HCT116 (cell line): ENCODE measurements at regions not wholly inside any gene's neighbourhood (a gene's known extent, or its start where the extent isn't known, plus 50 kb on each side); places are given as distances from the start of the nearest gene placed in this dataset.

Source experiments
- ATAC-seq: fragments of 200-7000 bp; cut with Tn5 transposase; 2 replicates; pipeline ENCODE4 v1.9.1; 2020; ENCODE audit warnings: mild to moderate bottlenecking, moderate library complexity
- BruUV-seq: library from RNA; stranded (reverse); fragments of 400-500 nt; replicated peaks from 2 replicates; lab custom pipeline; 2021; lab: Mats Ljungman, UMichigan
- CTCF ChIA-PET: fragments of 300-600 bp; sonication (Branson Sonifier 250); formaldehyde crosslinking; loops from one replicate; lab custom pipeline; 2021; ENCODE audit warnings: antibody characterized with exemption; lab: Charles Lee
- POLR2A ChIA-PET: fragments of 300-600, 350-600 bp; sonication (Branson Sonifier 250); formaldehyde crosslinking; loops from one replicate; lab custom pipeline; 2021; ENCODE audit warnings: antibody characterized with exemption; lab: Charles Lee
- RAD21 ChIA-PET, 2 experiments: fragments of 300-600 bp; sonication (Branson Sonifier 250); formaldehyde crosslinking; loops; one replicate each; lab custom pipeline; 2023; ENCODE audit warnings: low total read pairs in 2 of 2; ENCODE audit not compliant: uncharacterized antibody in 2 of 2, unreplicated experiment in 2 of 2, low non-redundant PET in 1 of 2; lab: Charles Lee
- DNase-seq: peaks from one replicate; pipeline ENCODE4 v3.0.0-alpha.2; 2010; ENCODE audit warnings: low read depth, low spot score
- H2AFZ ChIP-seq: fragments of 200-600 bp; shearing (Covaris generic), sonication (generic); 2 replicates; pipeline ENCODE4 v1.6.1; 2017; ENCODE audit warnings: low read depth, mixed run types, mixed read lengths, antibody characterized with exemption, low read length; ENCODE audit not compliant: poor library complexity, severe bottlenecking
- H3K27ac ChIP-seq: 2 replicates; pipeline ENCODE4 v1.5.1; 2012; ENCODE audit warnings: low read depth, low read length
- H3K27me3 ChIP-seq: fragments of 200-600 bp; sonication (generic); 2 replicates; pipeline ENCODE4 v1.6.1; 2016; ENCODE audit warnings: mixed run types, low read length, mixed read lengths; ENCODE audit not compliant: insufficient read depth
- H3K36me3 ChIP-seq, 2 experiments: fragments of 200-500 bp in 1 of 2; fragments of 200-600 bp in 1 of 2; sonication (Bioruptor generic) in 1 of 2; sonication (generic) in 1 of 2; 2 replicates each; pipeline versions ENCODE4 v1.5.1 to v1.6.1; 2014 to 2016; ENCODE audit warnings: low read length in 2 of 2, inconsistent platforms in 1 of 2, mixed read lengths in 1 of 2, mixed run types in 1 of 2; ENCODE audit not compliant: insufficient read depth in 2 of 2, control insufficient read depth in 1 of 2
- H3K4me1 ChIP-seq, 2 experiments: fragments of 200-600 bp in 1 of 2; sonication (generic) in 1 of 2; 2 replicates each; pipeline versions ENCODE4 v1.5.1 to v1.6.1; 2012 to 2017; ENCODE audit warnings: low read length in 2 of 2, inconsistent platforms in 1 of 2, mild to moderate bottlenecking in 1 of 2, mixed read lengths in 1 of 2, mixed run types in 1 of 2, moderate library complexity in 1 of 2; ENCODE audit not compliant: insufficient read depth in 2 of 2, control insufficient read depth in 1 of 2
- H3K4me2 ChIP-seq: fragments of 200-600 bp; sonication (generic); 2 replicates; pipeline ENCODE4 v1.6.1; 2017; ENCODE audit warnings: mixed run types, low read length, mixed read lengths
- H3K4me3 ChIP-seq, 2 experiments: fragments of 200-600 bp in 1 of 2; sonication (generic) in 1 of 2; replicated peaks in 1 of 2; 2 replicates each; pipeline ENCODE4 v1.5.1; 2011 to 2016; ENCODE audit warnings: low read length in 2 of 2, control low read depth in 1 of 2, low read depth in 1 of 2, mild to moderate bottlenecking in 1 of 2, mixed read lengths in 1 of 2, mixed run types in 1 of 2
- H3K79me2 ChIP-seq: fragments of 200-600 bp; sonication (generic); 2 replicates; pipeline ENCODE4 v1.6.1; 2017; ENCODE audit warnings: mild to moderate bottlenecking, mixed run types, low read length, moderate library complexity, mixed read lengths; ENCODE audit not compliant: insufficient read depth
- H3K9ac ChIP-seq: fragments of 200-600 bp; sonication (generic); 2 replicates; pipeline ENCODE4 v1.6.1; 2016; ENCODE audit warnings: low read length, mixed read lengths
- H3K9me2 ChIP-seq: fragments of 200-600 bp; sonication (generic), shearing (Covaris generic); 2 replicates; pipeline ENCODE4 v1.6.1; 2017; ENCODE audit warnings: mixed run types, mild to moderate bottlenecking, moderate library complexity; ENCODE audit not compliant: insufficient read depth
- H3K9me3 ChIP-seq, 2 experiments: fragments of 200-500 bp in 1 of 2; fragments of 200-600 bp in 1 of 2; sonication (Bioruptor generic) in 1 of 2; sonication (generic) in 1 of 2; 2 replicates each; pipeline ENCODE4 v1.6.1; 2014 to 2017; ENCODE audit warnings: low read length in 2 of 2, mixed read lengths in 2 of 2, inconsistent platforms in 1 of 2, low read depth in 1 of 2, mild to moderate bottlenecking in 1 of 2, mixed run types in 1 of 2, moderate library complexity in 1 of 2; ENCODE audit not compliant: control insufficient read depth in 1 of 2, insufficient read depth in 1 of 2
- H4K20me1 ChIP-seq: fragments of 200-600 bp; sonication (generic), shearing (Covaris generic); 2 replicates; pipeline ENCODE4 v1.6.1; 2017; ENCODE audit warnings: mixed run types, mild to moderate bottlenecking, moderate library complexity; ENCODE audit not compliant: insufficient read depth
- CBX3 ChIP-seq: IDR thresholded peaks from 2 replicates; pipeline ENCODE4 v1.6.1; 2012; ENCODE audit warnings: low read depth
- CEBPB ChIP-seq: IDR thresholded peaks from 2 replicates; pipeline ENCODE4 v1.6.1; 2012; ENCODE audit warnings: low read depth
- EGR1 ChIP-seq: IDR thresholded peaks from 2 replicates; pipeline ENCODE4 v1.6.1; 2012; ENCODE audit warnings: low read depth
- ELF1 ChIP-seq: IDR thresholded peaks from 2 replicates; pipeline ENCODE4 v1.6.1; 2012; ENCODE audit warnings: low read depth, borderline replicate concordance
- EZH2 ChIP-seq: fragments of 200-600 bp; sonication (generic); IDR thresholded peaks from 2 replicates; pipeline ENCODE4 v1.6.1; 2017; ENCODE audit warnings: antibody characterized with exemption, mixed run types
- EZH2phosphoT487 ChIP-seq: fragments of 200-600 bp; IDR thresholded peaks from 2 replicates; pipeline ENCODE4 v1.6.1; 2018; ENCODE audit warnings: antibody characterized with exemption, borderline replicate concordance
- JUND ChIP-seq: IDR thresholded peaks from 2 replicates; pipeline ENCODE4 v1.6.1; 2012
- POLR2A ChIP-seq: IDR thresholded peaks from 2 replicates; pipeline ENCODE4 v1.7.0; 2011; ENCODE audit warnings: borderline replicate concordance; ENCODE audit not compliant: insufficient read depth, insufficient read length; ENCODE audit errors: extremely low read depth
- RAD21 ChIP-seq: IDR thresholded peaks from 2 replicates; pipeline ENCODE4 v1.6.1; 2012; ENCODE audit warnings: low read depth, mild to moderate bottlenecking
- SIN3A ChIP-seq: IDR thresholded peaks from 2 replicates; pipeline ENCODE4 v1.6.1; 2012; ENCODE audit warnings: low read depth
- SP1 ChIP-seq: IDR thresholded peaks from 2 replicates; pipeline ENCODE4 v1.6.1; 2012; ENCODE audit warnings: low read depth
- SRF ChIP-seq: IDR thresholded peaks from 2 replicates; pipeline ENCODE4 v1.6.1; 2012; ENCODE audit warnings: low read depth
- TCF7L2 ChIP-seq: IDR thresholded peaks from 2 replicates; pipeline ENCODE4 v1.7.0; 2011; ENCODE audit warnings: borderline replicate concordance, inconsistent platforms; ENCODE audit not compliant: insufficient read depth, insufficient read length; ENCODE audit errors: extremely low read depth
- YY1 ChIP-seq: IDR thresholded peaks from 2 replicates; pipeline ENCODE4 v1.6.1; 2011; ENCODE audit warnings: low read length, low read depth, moderate library complexity, mild to moderate bottlenecking; ENCODE audit not compliant: insufficient replicate concordance; ENCODE audit errors: extremely low read depth
- ZNF274 ChIP-seq: fragments of 200-500 bp; sonication (Bioruptor generic); IDR thresholded peaks from 2 replicates; pipeline ENCODE4 v1.6.1; 2014; ENCODE audit warnings: mild to moderate bottlenecking, low read depth, low read length, inconsistent platforms
- intact Hi-C: fragments of 100-400 bp; cut with micrococcal nuclease; formaldehyde crosslinking; loops from 2 replicates; pipeline ENCODE4 v1.10.0; 2022
- TF ChIP-seq, protein P1 (sequence below): IDR thresholded peaks from 2 replicates; pipeline ENCODE4 v1.6.1; 2011; ENCODE audit warnings: mild to moderate bottlenecking, low read length, moderate library complexity; ENCODE audit not compliant: insufficient replicate concordance; ENCODE audit errors: extremely low read depth
- TF ChIP-seq, protein P2 (sequence below): IDR thresholded peaks from 2 replicates; pipeline ENCODE4 v1.6.1; 2012
- TF ChIP-seq, protein P3 (sequence below): IDR thresholded peaks from 2 replicates; pipeline ENCODE4 v1.6.1; 2012; ENCODE audit warnings: low read depth

DNA sequence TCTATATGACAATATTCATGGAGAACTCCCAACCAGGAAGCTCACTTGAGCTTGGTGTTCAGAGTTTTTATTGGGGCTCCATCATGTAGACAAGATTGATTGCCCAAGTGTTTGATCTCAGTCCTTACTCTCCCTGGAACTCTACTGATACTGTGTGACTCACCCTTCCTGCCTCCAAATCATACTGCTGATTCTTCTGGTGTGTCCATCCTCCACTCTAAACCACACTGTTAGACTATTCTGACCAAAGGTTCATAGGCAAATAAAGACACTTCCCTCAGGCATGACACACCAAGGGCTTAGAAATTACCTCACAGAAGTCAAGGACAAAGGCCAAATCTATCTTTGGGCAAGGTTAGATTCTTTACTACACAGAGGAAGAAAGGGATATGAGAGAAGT, 107.9 kb upstream of the CDH20 start:
- ChIA-PET RAD21 (no interaction called here), POLR2A (no interaction called here), CTCF (no interaction called here)
- DNase-seq (no peak), ATAC-seq (no peak)
- no peaks in the 10 kb centered on the region; a peak in 1 of 4 replicates for H3K9me3 ChIP-seq
- H3K4me1 ChIP-seq = no peaks in the 10 kb centered on the region
- no peak overlapping the region for H3K4me3 ChIP-seq
- H2AFZ ChIP-seq = no peak overlapping the region
- no peak overlapping the region for H3K27ac ChIP-seq
- H3K9me2 ChIP-seq = no peaks in the 10 kb centered on the region
- intact Hi-C loops = no loop called here
- no TSS peak for BruUV-seq
- no peaks in the 10 kb centered on the region for H3K79me2 ChIP-seq
- H3K9ac ChIP-seq = no peak overlapping the region
- H4K20me1 ChIP-seq = no peaks in the 10 kb centered on the region
- no peaks in the 10 kb centered on the region for H3K27me3 ChIP-seq
- no peaks in the 10 kb centered on the region for H3K36me3 ChIP-seq
- no peak overlapping the region for H3K4me2 ChIP-seq
- TF ChIP-seq EGR1 (no peak), EZH2 (no peak), EZH2phosphoT487 (no peak), SRF (no peak), JUND (no peak), ZNF274 (no peak), ELF1 (no peak), YY1 (no peak), SIN3A (no peak), CEBPB (no peak), RAD21 (no peak), TCF7L2 (no peak), CBX3 (no peak), SP1 (no peak), POLR2A (no peak)
- TF ChIP-seq, protein P1, sequence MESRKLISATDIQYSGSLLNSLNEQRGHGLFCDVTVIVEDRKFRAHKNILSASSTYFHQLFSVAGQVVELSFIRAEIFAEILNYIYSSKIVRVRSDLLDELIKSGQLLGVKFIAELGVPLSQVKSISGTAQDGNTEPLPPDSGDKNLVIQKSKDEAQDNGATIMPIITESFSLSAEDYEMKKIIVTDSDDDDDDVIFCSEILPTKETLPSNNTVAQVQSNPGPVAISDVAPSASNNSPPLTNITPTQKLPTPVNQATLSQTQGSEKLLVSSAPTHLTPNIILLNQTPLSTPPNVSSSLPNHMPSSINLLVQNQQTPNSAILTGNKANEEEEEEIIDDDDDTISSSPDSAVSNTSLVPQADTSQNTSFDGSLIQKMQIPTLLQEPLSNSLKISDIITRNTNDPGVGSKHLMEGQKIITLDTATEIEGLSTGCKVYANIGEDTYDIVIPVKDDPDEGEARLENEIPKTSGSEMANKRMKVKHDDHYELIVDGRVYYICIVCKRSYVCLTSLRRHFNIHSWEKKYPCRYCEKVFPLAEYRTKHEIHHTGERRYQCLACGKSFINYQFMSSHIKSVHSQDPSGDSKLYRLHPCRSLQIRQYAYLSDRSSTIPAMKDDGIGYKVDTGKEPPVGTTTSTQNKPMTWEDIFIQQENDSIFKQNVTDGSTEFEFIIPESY = no peak
- TF ChIP-seq, protein P2, sequence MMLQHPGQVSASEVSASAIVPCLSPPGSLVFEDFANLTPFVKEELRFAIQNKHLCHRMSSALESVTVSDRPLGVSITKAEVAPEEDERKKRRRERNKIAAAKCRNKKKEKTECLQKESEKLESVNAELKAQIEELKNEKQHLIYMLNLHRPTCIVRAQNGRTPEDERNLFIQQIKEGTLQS = no peak
- TF ChIP-seq, protein P3, sequence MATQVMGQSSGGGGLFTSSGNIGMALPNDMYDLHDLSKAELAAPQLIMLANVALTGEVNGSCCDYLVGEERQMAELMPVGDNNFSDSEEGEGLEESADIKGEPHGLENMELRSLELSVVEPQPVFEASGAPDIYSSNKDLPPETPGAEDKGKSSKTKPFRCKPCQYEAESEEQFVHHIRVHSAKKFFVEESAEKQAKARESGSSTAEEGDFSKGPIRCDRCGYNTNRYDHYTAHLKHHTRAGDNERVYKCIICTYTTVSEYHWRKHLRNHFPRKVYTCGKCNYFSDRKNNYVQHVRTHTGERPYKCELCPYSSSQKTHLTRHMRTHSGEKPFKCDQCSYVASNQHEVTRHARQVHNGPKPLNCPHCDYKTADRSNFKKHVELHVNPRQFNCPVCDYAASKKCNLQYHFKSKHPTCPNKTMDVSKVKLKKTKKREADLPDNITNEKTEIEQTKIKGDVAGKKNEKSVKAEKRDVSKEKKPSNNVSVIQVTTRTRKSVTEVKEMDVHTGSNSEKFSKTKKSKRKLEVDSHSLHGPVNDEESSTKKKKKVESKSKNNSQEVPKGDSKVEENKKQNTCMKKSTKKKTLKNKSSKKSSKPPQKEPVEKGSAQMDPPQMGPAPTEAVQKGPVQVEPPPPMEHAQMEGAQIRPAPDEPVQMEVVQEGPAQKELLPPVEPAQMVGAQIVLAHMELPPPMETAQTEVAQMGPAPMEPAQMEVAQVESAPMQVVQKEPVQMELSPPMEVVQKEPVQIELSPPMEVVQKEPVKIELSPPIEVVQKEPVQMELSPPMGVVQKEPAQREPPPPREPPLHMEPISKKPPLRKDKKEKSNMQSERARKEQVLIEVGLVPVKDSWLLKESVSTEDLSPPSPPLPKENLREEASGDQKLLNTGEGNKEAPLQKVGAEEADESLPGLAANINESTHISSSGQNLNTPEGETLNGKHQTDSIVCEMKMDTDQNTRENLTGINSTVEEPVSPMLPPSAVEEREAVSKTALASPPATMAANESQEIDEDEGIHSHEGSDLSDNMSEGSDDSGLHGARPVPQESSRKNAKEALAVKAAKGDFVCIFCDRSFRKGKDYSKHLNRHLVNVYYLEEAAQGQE = no peak
